HL-60 (cell line): ENCODE measurements at regions not wholly inside any gene's neighbourhood (a gene's known extent, or its start where the extent isn't known, plus 50 kb on each side); places are given as distances from the start of the nearest gene placed in this dataset.

Source experiments
- GABPA ChIP-seq: IDR thresholded peaks from 2 replicates; pipeline ENCODE4 v1.6.1; 2012; ENCODE audit warnings: low read depth
- POLR2AphosphoS5 ChIP-seq: IDR thresholded peaks from 2 replicates; pipeline ENCODE4 v1.6.1; 2012; ENCODE audit warnings: low read depth
- TF ChIP-seq, protein P1 (sequence below): IDR thresholded peaks from one replicate; pipeline ENCODE4 v1.5.1; 2011; ENCODE audit warnings: low read length, control low read depth, inconsistent platforms; ENCODE audit not compliant: insufficient read depth

DNA sequence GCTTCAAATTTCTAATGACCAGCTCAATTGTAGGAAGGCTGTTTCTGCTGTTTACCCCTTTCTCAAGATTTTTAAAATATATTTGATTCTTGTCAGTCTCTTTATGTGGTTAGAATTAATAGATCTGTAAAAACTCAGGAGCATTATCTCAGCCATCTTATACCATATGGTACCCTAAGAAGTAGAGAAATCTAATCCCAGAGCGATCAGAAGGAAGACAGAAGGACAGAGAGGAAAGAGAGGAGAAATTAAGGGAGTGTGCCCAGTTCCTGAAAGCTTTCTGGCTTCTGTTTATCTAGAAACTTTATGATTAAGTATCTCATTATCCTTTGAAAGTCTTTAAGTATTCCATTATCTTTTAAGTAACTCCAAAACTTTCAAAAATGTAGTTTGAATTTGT, 152.1 kb upstream of the NAV3 start:
- TF ChIP-seq, protein P1, sequence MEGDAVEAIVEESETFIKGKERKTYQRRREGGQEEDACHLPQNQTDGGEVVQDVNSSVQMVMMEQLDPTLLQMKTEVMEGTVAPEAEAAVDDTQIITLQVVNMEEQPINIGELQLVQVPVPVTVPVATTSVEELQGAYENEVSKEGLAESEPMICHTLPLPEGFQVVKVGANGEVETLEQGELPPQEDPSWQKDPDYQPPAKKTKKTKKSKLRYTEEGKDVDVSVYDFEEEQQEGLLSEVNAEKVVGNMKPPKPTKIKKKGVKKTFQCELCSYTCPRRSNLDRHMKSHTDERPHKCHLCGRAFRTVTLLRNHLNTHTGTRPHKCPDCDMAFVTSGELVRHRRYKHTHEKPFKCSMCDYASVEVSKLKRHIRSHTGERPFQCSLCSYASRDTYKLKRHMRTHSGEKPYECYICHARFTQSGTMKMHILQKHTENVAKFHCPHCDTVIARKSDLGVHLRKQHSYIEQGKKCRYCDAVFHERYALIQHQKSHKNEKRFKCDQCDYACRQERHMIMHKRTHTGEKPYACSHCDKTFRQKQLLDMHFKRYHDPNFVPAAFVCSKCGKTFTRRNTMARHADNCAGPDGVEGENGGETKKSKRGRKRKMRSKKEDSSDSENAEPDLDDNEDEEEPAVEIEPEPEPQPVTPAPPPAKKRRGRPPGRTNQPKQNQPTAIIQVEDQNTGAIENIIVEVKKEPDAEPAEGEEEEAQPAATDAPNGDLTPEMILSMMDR: no peak
- no peak for TF ChIP-seq POLR2AphosphoS5
- no peak for TF ChIP-seq GABPA
